Fibroblast of the aortic adventitia (primary cell): ENCODE measurements at regions not wholly inside any gene's neighbourhood (a gene's known extent, or its start where the extent isn't known, plus 50 kb on each side); places are given as distances from the start of the nearest gene placed in this dataset.
A peak's percentile ranks its signal among the peaks of the same experiment; 100 is the strongest.

ENCODE experiments used
- DNase-seq: peaks from one replicate; pipeline ENCODE4 v3.0.0-alpha.2; 2010; ENCODE audit warnings: low read depth
- H3K4me3 ChIP-seq: 2 replicates; pipeline ENCODE4 v1.5.1; 2011; ENCODE audit warnings: low read depth, mild to moderate bottlenecking, control low read depth, low read length, moderate library complexity
- CTCF ChIP-seq: IDR thresholded peaks from 2 replicates; pipeline ENCODE4 v1.5.1; 2011; ENCODE audit warnings: mild to moderate bottlenecking, low read length, control low read depth, inconsistent platforms; ENCODE audit not compliant: insufficient read depth

GRCh38 chr17:34413443-34414119 lies 50.5 kb upstream of the CCL1 start:
- TF ChIP-seq CTCF: no peak

GRCh38 chr17:34412965-34413441 lies 50.0 kb upstream of the CCL1 start:
- TF ChIP-seq CTCF: no peak
- H3K4me3 ChIP-seq: no peak overlapping the region
- DNase-seq: peak; percentile 85

More at GRCh38 chr17:34413443-34414119, 50.5 kb upstream of the CCL1 start:
- no peak overlapping the region for H3K4me3 ChIP-seq
- DNase-seq: peak; percentile 34
